Left colon (tissue), 2 donors: ENCODE measurements at regions not wholly inside any gene's neighbourhood (a gene's known extent, or its start where the extent isn't known, plus 50 kb on each side); places are given as distances from the start of the nearest gene placed in this dataset.
A peak's percentile ranks its signal among the peaks of the same experiment; 100 is the strongest.

Source experiments
- ATAC-seq: fragments of 200-7000 bp; cut with Tn5 transposase; one replicate; pipeline ENCODE4 v1.9.1; 2020; ENCODE audit warnings: mild to moderate bottlenecking, moderate library complexity
- DNase-seq, 2 donors: peaks; one replicate each; pipeline ENCODE4 v3.0.0-alpha.2; 2020
- intact Hi-C, 2 donors: fragments of 100-400 bp; cut with DNase I in 1 of 2; cut with micrococcal nuclease in 1 of 2; formaldehyde crosslinking; loops; one replicate each; pipeline versions ENCODE4 v1.11.2 to v1.14.0; 2022; cut with DNase I, micrococcal nuclease
- donor health status: DM: no; HTN: no; CAD: no.
- donor health status: DM: yes; HTN: yes; CAD: no.

DNA sequence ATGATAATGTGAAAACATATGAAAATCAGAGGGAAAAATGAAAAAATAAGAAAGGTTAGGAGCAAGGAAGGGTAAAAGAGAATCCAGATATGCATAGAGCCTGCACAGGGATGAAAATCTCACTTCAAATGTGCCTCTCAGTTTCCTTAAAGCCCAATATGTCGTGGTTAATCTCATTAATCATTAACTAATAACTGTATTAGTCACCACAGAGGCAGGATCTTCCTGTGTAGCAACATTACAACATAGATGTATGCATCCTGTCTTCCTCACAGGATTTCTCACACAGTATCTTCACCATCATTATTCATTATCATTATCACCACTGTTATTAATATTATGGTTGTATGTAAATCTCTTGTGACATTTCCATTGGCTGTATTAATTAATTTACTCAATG lies 361.2 kb upstream of the SOX11 start:
- intact Hi-C loops, result no loop called here
- DNase-seq (no peak), ATAC-seq (no peak)

DNA sequence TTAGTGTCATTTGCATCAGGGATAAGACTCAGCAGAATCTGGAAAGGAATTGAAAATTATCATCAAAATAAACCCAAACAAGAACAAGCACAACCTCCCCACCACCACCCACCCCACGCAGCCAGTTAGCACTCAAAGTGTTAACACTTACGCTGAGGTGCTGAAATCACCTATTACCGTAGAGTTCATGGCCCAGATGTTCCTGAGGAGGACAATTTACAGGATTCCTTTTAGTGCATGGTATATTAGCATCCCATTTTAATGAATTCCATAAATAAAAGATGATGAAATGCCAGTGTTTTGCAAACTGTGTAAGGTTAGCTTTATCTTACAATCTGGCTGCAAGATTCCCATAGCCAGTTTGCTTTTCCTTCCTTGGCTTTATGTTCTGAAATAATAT lies 359.3 kb upstream of the SOX11 start:
- ATAC-seq, result no peak
- no peak for DNase-seq
- intact Hi-C loops, result no loop called here

DNA sequence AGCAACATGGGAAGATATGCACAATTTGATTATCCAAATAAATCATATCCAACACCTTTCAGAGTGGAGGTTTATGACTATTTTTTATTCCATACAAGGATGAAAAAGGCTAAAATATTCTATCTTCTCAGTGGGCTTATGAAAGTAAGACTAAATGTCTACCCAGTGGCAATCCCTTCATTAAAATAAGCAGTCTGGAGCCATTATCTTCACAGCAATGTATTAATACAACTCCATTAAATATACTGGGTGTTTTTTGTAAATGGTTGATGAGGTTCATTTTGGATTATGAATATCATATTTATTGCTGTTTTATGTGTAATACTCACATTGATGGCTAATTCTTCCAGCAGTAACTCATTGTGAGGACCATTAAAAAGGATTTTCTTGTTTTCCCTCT lies 352.7 kb upstream of the SOX11 start:
- DNase-seq, result no peak
- intact Hi-C loops, result no loop called here
- ATAC-seq, result no peak

DNA sequence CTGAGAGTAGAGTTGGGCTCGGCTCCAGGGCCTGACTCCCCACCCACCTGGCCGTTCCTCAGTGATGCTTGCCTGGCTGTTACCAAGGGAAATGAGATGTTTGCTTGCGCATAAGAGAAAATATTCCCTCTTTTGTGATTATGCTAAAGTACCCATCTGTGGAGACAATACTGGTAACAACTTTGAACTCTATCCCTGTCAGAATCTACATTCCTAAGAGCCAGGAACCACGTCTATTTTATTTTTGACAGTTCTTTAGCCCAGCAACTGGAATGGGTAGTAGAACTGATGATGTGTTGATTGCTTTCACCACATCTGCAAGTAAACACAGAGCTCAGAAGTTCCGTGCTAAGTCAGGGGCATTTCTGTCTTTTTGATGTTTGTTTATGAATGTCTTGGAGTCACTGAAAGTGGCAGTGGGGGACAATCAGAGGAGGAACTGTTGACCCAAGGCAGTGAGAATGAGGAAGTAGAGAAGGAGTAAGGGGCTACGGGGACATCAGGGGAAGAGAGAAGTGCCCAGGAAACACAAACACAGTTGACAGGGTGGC lies 348.3 kb upstream of the SOX11 start:
- no peak for DNase-seq
- intact Hi-C loops, result no loop called here
- ATAC-seq, result no peak

DNA sequence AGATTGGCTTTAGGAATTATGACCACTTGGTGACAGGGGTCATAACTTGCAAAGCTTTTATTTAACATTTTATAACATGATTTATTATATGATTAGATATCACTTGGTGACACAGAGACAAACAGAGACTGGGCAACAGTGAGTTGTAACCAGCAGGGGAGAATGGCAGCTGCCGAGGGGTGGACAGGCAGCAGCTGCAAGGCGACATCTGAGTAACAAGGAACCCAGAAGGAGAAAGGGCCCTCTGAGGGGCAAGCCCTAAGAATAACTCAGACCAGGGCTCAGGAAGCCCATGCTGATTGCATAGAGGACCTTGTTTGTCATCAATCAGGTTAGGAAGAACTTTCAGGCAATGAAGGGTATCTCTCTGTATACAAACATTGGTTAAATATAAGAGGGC lies 339.9 kb upstream of the SOX11 start:
- intact Hi-C loops, result no loop called here
- ATAC-seq (no peak), DNase-seq (no peak)

DNA sequence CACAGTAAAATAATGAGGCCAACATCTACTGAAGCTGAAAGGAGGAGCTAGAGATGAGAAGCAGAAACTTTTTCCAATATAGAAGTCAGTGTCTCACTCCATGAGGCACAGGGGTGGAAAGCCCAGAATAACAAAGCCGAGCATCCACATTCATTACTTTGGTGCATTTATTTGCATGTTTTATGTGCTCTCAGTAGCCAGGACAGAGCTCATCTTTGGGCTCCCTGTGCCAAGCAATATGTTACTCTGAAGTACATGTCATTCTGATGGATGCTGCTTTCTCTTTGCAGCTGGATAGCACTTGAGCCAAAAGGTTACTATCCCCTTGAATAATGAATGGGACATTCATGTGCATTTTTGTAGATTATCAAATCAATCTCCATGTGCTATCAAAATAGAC lies 338.6 kb upstream of the SOX11 start:
- intact Hi-C loops, result no loop called here
- DNase-seq (no peak), ATAC-seq (no peak)

DNA sequence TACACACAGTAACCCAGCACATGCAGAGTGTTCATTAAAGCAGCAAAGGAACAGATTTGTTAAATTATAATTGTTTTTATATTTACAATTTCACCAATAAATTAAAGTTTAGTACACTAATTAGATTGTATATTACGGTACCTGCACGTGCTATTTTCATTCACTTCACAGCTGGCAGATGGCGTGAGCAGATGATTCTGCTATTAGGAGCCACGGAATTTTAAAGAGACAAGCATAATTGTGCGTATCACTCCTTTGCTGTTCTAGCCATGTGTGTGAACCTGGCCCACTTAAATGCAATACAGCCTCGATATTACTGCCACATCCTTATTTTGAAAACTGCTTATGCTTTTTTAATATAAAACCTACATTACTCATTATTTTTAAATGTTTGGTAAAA lies 332.8 kb upstream of the SOX11 start:
- intact Hi-C loops, result no loop called here
- ATAC-seq (no peak), DNase-seq (no peak)

DNA sequence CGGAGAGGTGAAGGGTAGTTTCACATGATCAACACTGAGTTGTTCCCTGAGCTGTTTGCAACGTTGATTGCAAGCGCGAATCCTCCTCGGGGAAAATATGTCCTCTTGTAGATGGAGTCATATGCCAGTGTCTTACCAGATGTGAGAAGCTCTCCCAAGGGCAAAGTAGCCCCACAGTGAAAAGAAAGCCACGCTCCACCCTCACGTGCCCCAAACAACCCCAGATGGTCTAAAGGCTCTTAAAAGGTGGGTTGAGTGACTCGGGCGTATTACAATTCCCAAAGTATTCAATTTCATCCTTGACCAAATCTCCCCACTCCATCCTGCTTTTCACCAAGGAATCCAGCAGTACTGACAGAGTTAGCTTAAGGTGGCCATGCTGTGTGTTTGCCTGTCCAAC lies 332.1 kb upstream of the SOX11 start:
- ATAC-seq (no peak), DNase-seq (no peak)
- intact Hi-C loops, result no loop called here

DNA sequence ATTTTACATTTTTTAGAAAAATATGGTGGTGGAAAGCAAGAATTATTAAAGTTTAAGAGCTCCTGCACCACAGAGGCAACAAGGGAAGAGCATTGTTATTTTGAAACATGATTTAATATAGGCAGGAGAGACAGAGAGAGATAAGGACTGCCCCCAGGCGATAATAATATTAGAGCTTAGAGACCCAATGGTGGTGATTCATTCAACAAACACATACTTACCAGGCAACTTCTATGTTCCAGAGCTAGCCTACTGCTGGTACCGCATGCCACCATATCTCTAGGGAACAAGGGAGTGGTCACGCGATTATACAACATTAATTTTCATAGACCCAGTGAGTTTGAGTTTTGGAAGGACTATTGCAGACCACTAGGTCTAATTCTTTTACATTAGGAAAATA lies 327.8 kb upstream of the SOX11 start:
- DNase-seq (no peak), ATAC-seq (no peak)
- intact Hi-C loops, result no loop called here

DNA sequence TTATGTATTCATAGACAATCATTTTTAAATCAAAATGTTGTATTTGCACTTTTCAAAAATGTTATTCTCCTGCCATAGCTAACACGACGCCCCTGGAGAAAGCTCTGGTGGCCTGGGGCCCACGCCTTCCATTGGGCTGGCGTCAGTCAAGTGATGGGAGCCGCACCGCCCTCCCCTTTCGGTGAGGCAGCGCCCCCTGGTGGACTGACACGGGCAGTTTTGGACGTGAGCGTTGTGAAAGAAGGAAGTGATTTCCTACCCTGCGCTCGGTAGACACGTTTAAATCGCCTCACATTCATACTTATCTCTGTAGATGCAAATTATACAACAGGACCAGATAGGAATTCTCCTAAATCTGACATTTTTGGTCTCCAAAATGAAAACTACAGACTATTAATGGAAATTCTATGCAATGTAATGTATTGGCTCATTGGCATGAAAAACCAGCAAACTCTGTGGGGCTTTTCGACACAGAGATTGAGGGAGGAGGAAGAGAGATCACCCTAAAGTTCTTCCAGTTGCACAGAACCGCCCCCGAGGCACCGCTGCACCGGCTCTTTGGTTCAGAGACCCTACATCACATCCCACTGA lies 326.2 kb upstream of the SOX11 start:
- DNase-seq (peak; percentile 15 to 26), ATAC-seq (no peak)
- intact Hi-C loops, result no loop called here

DNA sequence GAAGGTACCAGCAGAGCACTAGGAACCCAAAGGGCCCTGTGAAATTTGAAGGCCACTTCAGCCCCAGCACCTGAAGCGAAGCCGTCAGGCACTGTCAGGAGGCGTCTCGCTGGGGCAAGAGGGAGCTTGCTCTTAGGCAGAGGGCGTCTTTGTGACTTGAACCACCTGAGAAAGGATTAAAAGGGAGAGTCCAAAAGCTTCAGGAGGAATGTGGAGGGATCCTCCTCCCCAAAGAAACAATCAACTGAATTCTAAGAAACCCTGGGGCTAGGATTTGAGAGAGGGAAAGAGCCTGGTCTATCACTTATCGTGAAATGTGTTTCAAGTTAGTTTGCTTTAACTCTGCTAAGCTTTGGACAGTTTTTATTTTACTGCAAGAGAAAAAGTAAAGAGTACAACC lies 324.9 kb upstream of the SOX11 start:
- ATAC-seq, result no peak
- intact Hi-C loops, result no loop called here

DNA sequence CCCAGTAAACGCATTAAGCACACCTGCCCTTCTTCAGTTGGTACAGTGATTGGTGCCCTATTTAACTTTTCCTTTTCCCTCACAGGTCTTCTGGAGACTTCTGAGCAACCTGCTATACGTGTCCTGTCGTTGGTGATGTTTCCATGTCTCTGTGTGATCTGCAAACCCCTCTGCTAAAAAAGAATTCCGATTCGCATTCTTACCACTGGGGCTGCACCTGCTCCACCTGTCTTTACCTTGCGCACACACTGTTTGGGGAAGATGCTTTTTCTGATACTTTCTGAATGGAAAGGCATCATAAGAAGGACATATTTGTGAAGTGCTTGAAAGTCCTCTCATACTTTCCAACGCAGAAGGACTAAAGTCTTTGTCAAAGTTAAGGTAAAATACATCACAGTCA lies 323.9 kb upstream of the SOX11 start:
- ATAC-seq, result no peak
- DNase-seq, result no peak
- intact Hi-C loops, result no loop called here

More for the DNA sequence above, 324.9 kb upstream of the SOX11 start:
- no peak for DNase-seq

DNA sequence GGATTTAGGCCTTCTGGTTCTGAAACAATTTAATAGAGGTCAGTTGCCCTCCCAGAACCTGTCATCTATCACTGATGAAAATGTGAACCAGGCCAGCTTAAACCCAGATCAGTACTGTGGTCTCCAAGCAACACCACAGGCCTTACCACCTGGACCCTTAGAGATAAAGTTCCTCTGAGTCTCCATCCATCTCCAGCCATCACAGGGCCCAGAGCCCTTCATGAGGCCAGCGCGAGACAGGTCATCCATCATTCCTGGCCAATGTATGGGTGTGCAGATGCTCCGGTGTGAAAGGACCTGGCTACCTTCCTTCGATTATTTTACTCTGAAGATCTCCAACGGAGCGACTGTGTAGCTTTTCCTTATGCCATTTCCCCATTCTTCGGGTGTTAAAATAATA lies 322.7 kb upstream of the SOX11 start:
- DNase-seq (no peak), ATAC-seq (no peak)
- intact Hi-C loops, result no loop called here

DNA sequence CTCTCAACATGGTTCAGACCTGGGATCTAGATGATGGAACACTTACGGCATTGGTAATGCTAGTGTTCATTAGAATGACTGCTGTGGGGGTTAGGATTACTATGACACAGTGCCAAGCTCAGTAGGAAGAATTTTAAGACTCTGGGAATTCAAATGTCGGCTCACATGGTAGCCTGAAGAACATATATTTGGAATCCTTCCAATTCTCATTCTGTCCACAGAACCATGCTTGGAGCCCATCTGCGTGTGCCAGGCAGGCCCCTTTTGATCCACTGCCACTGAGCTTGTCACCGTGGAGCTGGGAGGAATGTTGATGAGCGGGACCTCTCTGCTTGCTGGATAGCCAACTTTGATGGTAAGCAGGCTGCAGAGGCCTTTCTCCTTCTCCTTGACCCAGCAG lies 322.0 kb upstream of the SOX11 start:
- no peak for ATAC-seq
- intact Hi-C loops, result no loop called here

DNA sequence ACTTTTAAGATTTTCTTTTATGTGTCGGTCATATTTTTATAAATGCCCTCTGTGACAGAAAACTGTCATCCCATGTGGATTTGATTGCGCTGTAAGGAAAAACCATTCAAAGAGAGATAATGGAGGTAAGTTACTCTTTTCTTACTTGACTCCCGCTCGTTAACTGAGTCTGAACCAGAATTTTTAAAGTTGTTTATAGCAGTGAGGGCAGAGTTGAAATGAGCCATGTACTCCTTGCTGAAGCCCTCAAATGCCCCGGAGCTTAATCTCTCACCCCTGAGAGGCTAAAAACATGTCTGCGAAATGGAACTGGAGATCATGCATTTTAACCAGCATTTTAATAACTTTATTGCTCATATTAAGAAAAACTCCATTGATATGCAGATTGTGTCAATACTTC lies 320.0 kb upstream of the SOX11 start:
- no peak for ATAC-seq
- intact Hi-C loops, result no loop called here
- no peak for DNase-seq

More for the DNA sequence above, 322.0 kb upstream of the SOX11 start:
- no peak for DNase-seq

DNA sequence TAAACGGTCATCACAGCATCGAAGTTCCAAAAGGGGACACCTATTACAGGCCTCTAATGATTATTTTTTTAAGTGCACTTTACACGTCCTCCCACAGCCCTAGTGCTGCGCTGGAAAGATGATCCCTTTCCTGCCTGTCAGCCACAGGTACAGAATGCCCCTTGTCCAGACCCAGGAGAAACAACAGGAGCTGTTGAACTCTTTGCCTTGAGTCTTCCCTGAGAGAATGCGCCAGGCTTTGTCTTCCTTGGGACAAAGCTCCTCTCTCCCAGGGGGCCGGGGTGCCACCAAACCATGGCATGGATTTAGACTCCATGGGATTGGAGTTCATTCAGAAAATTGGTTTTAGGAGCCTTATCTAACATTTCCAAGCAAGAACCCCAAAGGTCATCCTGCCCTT lies 319.0 kb upstream of the SOX11 start:
- intact Hi-C loops, result no loop called here
- ATAC-seq (no peak), DNase-seq (no peak)

DNA sequence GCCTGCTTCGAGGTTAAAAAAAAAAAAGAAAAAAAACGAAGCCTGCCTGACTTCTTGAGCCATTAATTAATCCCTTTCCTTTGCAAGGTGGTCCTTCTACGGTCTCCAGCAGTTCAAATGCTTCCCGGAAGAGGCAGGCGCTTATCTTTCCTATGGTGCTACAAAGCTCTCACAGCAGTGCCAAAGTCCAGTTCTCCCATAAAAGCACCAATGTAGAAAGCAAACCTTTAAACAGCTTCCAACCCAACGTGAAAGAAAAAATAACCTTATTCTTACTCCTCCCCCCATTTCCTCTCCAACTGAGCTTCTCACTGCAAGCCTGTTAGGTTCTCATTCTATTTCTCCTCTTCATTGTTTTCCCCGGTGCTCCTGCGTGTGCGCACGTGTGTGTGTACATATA lies 317.4 kb upstream of the SOX11 start:
- no peak for DNase-seq
- intact Hi-C loops, result no loop called here

DNA sequence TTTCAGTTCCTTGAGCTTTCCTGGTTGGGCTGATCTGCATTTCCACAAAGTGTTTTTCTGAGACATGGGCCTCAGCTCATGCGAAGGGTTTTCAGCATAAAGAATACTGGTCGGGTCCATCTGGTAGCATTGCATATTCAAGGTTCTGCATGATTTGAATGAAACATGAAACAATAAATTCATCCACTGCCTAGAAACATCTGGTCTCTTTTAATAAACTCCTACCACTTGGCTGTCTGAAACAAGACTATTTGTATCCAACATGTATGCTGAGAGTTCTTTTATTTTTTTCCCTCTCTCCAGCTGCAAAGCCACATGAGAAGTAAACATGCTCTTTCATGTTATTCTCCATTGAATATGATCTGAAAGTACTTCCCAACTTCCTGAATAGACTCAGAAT lies 314.9 kb upstream of the SOX11 start:
- intact Hi-C loops, result no loop called here
- no peak for ATAC-seq
- no peak for DNase-seq

More for the DNA sequence above, 317.4 kb upstream of the SOX11 start:
- ATAC-seq, result no peak

DNA sequence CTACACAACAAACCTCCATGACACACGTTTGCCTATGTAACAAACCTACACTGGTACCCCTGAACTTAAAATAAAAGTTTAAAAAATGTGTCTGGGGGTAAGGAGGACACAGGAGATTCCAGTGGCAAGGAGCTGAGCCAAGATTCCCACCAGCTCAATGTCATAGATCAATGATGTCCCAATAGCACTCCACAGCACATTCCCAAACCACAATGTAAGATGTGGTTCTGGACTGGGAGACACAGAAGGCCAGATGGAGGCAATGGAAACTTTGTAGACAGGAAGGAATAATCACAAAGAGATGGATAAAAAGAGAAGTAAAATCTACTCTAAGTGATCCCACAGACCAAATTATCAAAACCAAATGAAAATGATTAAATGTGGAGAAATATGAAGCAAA lies 312.4 kb upstream of the SOX11 start:
- no peak for ATAC-seq
- intact Hi-C loops, result no loop called here
- no peak for DNase-seq

DNA sequence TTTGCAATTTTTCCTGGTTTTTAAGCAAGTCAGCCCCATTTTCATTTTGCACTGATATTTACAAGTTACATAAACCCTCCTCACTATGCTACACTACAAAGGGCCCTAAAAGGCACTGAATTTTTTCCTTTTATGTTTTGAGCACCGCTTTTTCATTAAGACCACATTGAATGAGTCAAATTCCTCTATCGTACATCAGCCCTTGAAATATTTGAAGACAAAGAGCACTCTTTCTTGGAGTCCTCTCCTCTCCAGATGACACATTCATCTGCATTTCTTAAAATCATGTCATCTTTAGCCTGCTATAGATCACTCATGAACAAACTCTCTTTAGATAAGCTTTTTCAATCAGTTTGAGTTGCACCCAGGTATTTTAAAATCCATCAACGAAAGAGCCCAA lies 306.6 kb upstream of the SOX11 start:
- no peak for DNase-seq
- intact Hi-C loops, result no loop called here
- no peak for ATAC-seq

DNA sequence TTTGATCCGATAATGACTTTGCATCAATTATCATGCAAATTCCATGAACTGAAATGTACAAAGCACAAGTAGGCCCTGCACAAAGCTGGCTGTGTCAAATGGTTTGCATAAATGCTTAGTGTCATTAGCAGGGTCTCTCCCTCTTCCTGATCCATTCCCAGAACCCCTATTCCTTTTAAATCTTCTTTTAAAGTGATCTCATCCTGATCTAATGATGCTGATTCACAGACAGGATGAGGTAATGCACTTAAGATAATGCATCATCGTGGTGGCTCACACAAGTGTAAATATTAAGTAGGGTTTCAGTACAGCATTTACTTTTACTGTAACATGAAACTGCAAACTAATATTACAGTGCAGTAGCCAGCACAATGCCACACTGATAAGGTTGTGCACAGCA lies 304.8 kb upstream of the SOX11 start:
- intact Hi-C loops, result no loop called here
- ATAC-seq (no peak), DNase-seq (no peak)

DNA sequence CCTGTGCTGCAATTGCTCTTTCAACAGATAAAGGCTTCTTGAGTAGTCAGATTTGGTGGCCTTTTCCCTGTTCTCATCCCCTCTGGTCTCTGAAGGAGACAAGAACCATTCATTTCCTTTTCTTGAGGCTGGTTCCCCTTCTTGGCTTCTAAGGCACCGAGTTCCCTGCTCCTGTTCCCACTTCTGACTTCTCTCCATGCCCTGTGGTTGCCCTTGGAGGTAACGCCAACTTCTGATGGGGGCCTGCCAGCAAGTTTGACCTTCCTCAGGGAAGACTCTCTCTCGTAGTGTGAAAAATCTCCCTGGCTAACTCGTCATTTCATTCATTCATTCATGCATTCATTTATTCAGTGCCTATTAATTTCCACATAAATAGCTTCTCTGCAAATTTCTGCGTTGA lies 302.4 kb upstream of the SOX11 start:
- intact Hi-C loops, result no loop called here
- ATAC-seq (no peak), DNase-seq (no peak)
